ENCODE measurements at regions not wholly inside any gene's neighbourhood (a gene's known extent, or its start where the extent isn't known, plus 50 kb on each side); places are given as distances from the start of the nearest gene placed in this dataset.
"Not testable (repeated sequence)": the region's sequence is repeated elsewhere in the genome, so short reads cannot be mapped to it uniquely, and the experiment has no call there.

DNA sequence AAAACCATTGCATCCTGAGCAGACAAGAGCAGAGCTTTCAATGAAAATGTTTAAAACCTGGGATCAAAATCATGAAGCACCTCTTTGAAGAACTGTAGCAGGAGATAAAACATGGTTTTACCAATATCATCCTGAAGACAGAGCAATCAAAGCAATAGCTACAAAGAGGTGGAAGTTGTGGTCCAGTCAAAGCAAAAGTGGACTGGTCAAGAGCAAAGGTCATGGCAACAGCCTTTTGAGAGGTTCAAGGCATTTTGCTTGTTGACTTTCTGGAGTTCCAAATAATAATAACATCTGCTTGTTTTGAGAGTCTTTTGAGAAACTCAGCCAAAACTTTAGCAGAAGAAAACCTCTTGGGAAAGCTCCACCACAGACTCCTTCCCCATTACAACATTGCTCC is 893.9 kb upstream of the POT1 start:
- Histone ChIP-seq H3K4me1 (no peaks in the 10 kb centered on the region), H3K4me3 (no peak overlapping the region), H3K27me3 (no peaks in the 10 kb centered on the region), H3K27ac (no peak overlapping the region), H3K9me3 (no peaks in the 10 kb centered on the region), H3K36me3 (no peaks in the 10 kb centered on the region)
- TF ChIP-seq, protein P1, sequence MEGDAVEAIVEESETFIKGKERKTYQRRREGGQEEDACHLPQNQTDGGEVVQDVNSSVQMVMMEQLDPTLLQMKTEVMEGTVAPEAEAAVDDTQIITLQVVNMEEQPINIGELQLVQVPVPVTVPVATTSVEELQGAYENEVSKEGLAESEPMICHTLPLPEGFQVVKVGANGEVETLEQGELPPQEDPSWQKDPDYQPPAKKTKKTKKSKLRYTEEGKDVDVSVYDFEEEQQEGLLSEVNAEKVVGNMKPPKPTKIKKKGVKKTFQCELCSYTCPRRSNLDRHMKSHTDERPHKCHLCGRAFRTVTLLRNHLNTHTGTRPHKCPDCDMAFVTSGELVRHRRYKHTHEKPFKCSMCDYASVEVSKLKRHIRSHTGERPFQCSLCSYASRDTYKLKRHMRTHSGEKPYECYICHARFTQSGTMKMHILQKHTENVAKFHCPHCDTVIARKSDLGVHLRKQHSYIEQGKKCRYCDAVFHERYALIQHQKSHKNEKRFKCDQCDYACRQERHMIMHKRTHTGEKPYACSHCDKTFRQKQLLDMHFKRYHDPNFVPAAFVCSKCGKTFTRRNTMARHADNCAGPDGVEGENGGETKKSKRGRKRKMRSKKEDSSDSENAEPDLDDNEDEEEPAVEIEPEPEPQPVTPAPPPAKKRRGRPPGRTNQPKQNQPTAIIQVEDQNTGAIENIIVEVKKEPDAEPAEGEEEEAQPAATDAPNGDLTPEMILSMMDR (IDR thresholded peaks at IDR 0.05), result no peak
- no peak for DNase-seq
- intact Hi-C loops (cut with DNase I; ENCODE audit: low total_unique reads), result no loop called here

- intact Hi-C loops (cut with DNase I; ENCODE audit: low total_unique reads), result no loop called here
- DNase-seq, result no peak
- H3K27ac ChIP-seq, result no peak overlapping the region
- H3K36me3 ChIP-seq, result no peaks in the 10 kb centered on the region
- no peaks in the 10 kb centered on the region for H3K9me3 ChIP-seq
- no peaks in the 10 kb centered on the region for H3K27me3 ChIP-seq
- TF ChIP-seq, protein P1 (IDR thresholded peaks at IDR 0.05), result no peak
- H3K4me3 ChIP-seq, result no peak overlapping the region
- no peaks in the 10 kb centered on the region for H3K4me1 ChIP-seq
Observed at GRCh38 chr7:125820495-125820894, 890.9 kb upstream of the POT1 start.

GRCh38 chr7:125814100-125814499 is 884.5 kb upstream of the POT1 start:
- H3K9me3 ChIP-seq, result no peaks in the 10 kb centered on the region
- no peak for DNase-seq
- H3K36me3 ChIP-seq, result no peaks in the 10 kb centered on the region
- TF ChIP-seq, protein P1 (IDR thresholded peaks at IDR 0.05), result no peak
- no peak overlapping the region for H3K4me3 ChIP-seq
- intact Hi-C loops (cut with DNase I; ENCODE audit: low total_unique reads), result no loop called here
- H3K4me1 ChIP-seq, result no peaks in the 10 kb centered on the region
- no peak overlapping the region for H3K27ac ChIP-seq
- H3K27me3 ChIP-seq, result no peaks in the 10 kb centered on the region

DNA sequence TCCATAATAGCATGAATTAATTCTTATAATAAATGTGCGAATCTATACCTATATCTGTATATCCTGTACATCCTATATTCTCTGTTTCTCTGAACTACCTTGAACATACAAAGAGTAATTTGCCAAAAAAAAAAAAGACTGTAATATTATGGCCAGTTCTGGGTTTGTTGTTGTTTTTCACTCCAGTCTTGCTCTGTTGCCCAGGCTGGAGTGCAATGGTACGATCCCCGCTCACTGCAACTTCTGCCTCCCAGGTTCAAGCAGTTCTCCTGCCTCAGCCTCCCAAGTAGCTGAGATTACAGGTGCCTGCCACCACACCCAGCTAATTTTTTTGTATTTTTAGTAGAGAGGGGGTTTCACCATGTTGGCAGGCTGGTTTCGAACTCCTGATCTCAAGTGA is 876.9 kb upstream of the POT1 start:
- H3K4me3 ChIP-seq; intact Hi-C loops (cut with DNase I; ENCODE audit: low total_unique reads); H3K36me3 ChIP-seq; H3K27me3 ChIP-seq; DNase-seq; H3K27ac ChIP-seq; H3K9me3 ChIP-seq; H3K4me1 ChIP-seq: not testable (repeated sequence)

DNA sequence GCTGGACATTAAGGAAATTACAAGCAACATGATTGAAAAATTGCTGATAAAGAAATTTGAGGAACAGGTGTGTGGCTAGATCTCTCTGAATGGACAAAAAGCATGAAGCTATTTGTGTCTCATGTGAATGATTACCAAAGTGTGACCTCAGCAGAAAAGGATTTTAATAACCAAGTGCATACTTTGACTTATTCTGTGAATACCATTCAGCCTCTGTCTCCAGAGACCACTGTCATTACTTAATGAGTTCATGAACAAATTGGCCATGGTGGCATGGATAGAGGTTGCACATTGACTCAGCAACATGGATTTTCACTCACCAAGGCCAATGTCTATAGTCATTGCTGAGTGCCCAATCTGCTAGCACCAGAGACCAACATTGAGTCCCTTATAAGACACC is 874.6 kb upstream of the POT1 start:
- no peak overlapping the region for H3K27ac ChIP-seq
- TF ChIP-seq, protein P1 (IDR thresholded peaks at IDR 0.05), result no peak
- no peaks in the 10 kb centered on the region for H3K36me3 ChIP-seq
- no peaks in the 10 kb centered on the region for H3K4me1 ChIP-seq
- H3K4me3 ChIP-seq, result no peak overlapping the region
- DNase-seq, result no peak
- intact Hi-C loops (cut with DNase I; ENCODE audit: low total_unique reads), result no loop called here
- no peaks in the 10 kb centered on the region for H3K27me3 ChIP-seq
- no peaks in the 10 kb centered on the region for H3K9me3 ChIP-seq

DNA sequence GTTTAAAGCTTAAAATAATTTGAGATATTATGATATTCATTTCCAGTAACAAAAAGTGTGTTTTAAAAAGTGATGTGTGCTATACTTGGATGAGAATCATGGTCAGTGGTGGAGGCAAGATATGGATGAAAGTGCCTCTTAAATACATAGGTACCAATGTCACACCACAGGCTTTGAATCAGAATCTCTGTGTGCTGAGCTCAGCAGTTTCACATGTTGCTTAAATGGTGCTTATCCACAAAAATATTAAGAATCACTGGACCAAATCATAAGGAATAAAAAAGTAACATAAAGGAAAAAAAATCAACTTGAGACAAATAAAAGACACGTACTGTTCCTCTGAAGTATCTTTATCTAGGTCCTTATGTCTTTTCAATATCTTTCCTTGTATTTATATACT is 850.5 kb upstream of the POT1 start:
- intact Hi-C loops (cut with DNase I; ENCODE audit: low total_unique reads), result no loop called here
- no peaks in the 10 kb centered on the region for H3K9me3 ChIP-seq
- H3K4me3 ChIP-seq, result no peak overlapping the region
- no peaks in the 10 kb centered on the region for H3K36me3 ChIP-seq
- H3K4me1 ChIP-seq, result no peaks in the 10 kb centered on the region
- H3K27ac ChIP-seq, result no peak overlapping the region
- TF ChIP-seq, protein P1 (IDR thresholded peaks at IDR 0.05), result no peak
- H3K27me3 ChIP-seq, result no peaks in the 10 kb centered on the region
- no peak for DNase-seq
